ENCODE measurements at regions not wholly inside any gene's neighbourhood (a gene's known extent, or its start where the extent isn't known, plus 50 kb on each side); places are given as distances from the start of the nearest gene placed in this dataset.

DNA sequence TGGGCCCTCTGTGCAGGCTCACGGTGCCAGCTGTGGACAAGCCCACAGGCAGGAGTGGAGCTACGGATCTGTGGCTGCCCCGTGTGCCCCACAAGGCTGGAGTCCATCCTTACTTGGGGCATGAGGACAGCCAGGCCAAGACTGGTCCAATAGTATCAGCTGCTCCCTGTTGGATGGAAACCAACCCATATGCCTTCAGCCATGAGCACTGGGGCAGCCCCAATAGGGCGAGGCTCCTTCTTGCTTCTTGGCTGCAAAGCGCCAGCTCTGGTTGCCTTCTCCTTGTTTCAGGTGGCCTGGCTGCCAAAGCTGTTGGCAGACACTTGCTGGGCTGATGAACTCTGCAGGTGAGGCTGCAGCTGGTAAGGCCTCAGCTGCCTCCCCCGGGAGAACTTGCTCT lies 188.0 kb downstream of the ENGASE start:
- TF ChIP-seq, protein P1, sequence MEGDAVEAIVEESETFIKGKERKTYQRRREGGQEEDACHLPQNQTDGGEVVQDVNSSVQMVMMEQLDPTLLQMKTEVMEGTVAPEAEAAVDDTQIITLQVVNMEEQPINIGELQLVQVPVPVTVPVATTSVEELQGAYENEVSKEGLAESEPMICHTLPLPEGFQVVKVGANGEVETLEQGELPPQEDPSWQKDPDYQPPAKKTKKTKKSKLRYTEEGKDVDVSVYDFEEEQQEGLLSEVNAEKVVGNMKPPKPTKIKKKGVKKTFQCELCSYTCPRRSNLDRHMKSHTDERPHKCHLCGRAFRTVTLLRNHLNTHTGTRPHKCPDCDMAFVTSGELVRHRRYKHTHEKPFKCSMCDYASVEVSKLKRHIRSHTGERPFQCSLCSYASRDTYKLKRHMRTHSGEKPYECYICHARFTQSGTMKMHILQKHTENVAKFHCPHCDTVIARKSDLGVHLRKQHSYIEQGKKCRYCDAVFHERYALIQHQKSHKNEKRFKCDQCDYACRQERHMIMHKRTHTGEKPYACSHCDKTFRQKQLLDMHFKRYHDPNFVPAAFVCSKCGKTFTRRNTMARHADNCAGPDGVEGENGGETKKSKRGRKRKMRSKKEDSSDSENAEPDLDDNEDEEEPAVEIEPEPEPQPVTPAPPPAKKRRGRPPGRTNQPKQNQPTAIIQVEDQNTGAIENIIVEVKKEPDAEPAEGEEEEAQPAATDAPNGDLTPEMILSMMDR (conservative IDR thresholded peaks at IDR 0.05 in 1 of 2, IDR thresholded peaks at IDR 0.05 in 1 of 2; ENCODE audit: extremely low read depth in 1 of 2, insufficient read depth in 1 of 2, low read depth in 1 of 2, low read length in 2 of 2), result no peak
- no peak for TF ChIP-seq EZH2 (IDR thresholded peaks at IDR 0.05; ENCODE audit: borderline replicate concordance, low read length)

All from mammary epithelial cell (primary cell).